ENCODE measurements at regions not wholly inside any gene's neighbourhood (a gene's known extent, or its start where the extent isn't known, plus 50 kb on each side); places are given as distances from the start of the nearest gene placed in this dataset.

DNA sequence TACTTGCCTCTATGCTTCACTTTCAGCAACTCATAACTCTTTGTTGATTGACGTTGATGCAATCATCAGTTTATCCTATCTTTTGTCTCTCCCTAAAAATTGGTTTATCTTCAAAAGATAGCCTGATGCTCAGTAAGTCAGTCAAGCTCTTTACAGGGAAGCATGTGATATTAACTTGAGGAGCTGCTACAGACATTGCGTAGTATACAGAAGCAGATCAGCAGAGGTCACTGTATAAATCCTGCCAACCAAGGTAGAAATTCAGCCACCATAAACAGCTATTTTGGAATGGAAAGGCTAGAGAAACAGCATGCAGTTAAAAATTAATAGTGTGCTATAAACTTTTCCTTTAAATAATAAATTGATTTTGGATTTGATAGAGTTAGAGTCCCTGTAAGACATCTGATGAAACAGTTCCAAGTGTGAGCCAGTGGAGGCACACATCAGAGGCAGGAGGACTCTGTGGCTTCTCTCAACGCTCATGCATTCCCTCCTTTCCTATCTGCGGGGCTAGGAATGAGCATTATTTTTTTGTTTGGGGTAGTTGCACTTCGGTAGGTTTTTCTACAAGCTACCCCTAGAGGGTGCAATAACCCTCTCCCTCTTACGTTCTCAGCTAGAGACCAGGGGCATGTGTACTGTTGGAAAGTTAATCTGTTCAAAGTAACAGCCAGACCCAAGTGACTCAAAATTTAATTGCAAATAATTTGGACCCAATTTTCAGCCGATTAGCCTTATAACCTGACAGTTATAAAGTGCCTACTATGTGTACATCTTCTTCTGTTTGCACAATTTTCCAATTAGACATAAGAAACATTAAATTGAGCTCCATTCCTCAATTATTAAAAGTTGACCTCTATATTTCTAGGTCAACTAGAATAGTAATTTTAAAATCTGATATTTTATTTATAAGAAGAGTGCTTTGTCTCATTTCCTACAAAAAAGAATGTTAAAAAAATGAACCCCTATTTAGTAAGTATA lies 647.7 kb upstream of the SOX9 start:
- peaks cover 3 to 6% of the 10 kb centered on the region in 2 experiments for H3K4me1 ChIP-seq (ENCODE audit: control insufficient read depth in 1 of 2, insufficient read depth in 2 of 2, low read length in 2 of 2)
- H2BK12ac ChIP-seq (ENCODE audit: low read length): no peak overlapping the region
- H3K9me3 ChIP-seq (ENCODE audit: insufficient read depth, low read depth, low read length): no peaks in the 10 kb centered on the region
- H3K9ac ChIP-seq (ENCODE audit: low read length): peak overlapping the region; percentile 65
- no peaks in the 10 kb centered on the region for H3K79me2 ChIP-seq (ENCODE audit: control insufficient read depth, insufficient read depth, low read length, poor library complexity)
- H4K8ac ChIP-seq (ENCODE audit: low read depth, low read length): no peak overlapping the region
- no peak overlapping the region for H3K23ac ChIP-seq (ENCODE audit: low read length)
- no peak overlapping the region for H2AFZ ChIP-seq (ENCODE audit: insufficient read depth, low read length, poor library complexity)
- no peak overlapping the region for H3K4ac ChIP-seq (ENCODE audit: low read depth, low read length)
- no peak overlapping the region for H4K12ac ChIP-seq (ENCODE audit: low read depth, low read length)
- no peak overlapping the region for H2AK5ac ChIP-seq (ENCODE audit: low read length)
- H3K4me3 ChIP-seq (ENCODE audit: low read depth, low read length): no peak overlapping the region
- H2BK120ac ChIP-seq (ENCODE audit: insufficient read depth, low read length, poor library complexity): no peak overlapping the region
- peak in 1 of 2 donors; percentile 50 for DNase-seq
- no peak overlapping the region for H3K18ac ChIP-seq (ENCODE audit: low read length)
- H3K79me1 ChIP-seq (ENCODE audit: low read length): peaks cover 12% of the 10 kb centered on the region
- H3K27ac ChIP-seq (ENCODE audit: low read depth, low read length): no peak overlapping the region
- no peak overlapping the region for H2BK5ac ChIP-seq (ENCODE audit: low read depth, low read length, poor library complexity)
- no peak overlapping the region for H3K14ac ChIP-seq (ENCODE audit: low read length)
- no CpG with 5 or more reads among the region's 7 CpGs for WGBS (ENCODE audit: extremely low coverage, insufficient coverage, insufficient read length)
- H3K36me3 ChIP-seq (ENCODE audit: control insufficient read depth in 1 of 2, insufficient read depth in 2 of 2, low read length in 2 of 2): no peaks in the 10 kb centered on the region
- no peak overlapping the region for H4K91ac ChIP-seq (ENCODE audit: low read depth, low read length)
- no peaks in the 10 kb centered on the region for H3K27me3 ChIP-seq (ENCODE audit: insufficient read depth, low read length)
- H3K4me2 ChIP-seq (ENCODE audit: low read length): no peak overlapping the region

DNA sequence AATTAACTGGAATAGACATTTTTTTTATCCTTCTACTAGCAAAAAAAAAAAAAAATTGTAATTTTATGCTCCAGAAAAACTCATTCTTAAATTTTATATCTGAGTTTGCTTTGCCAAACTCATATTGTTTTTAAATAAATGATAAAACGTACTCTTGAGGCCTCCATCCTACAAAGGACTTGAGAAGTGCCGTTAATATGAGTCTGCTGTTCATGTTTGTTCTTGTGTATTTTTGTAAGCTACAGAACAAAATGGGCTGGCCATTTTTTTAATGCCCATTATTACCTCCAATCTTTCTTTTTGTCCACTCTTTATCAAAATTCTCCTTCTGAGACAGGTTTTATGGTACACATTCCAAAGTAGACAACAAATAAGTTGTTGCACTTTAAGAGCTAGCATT lies 643.5 kb upstream of the SOX9 start:
- WGBS (ENCODE audit: extremely low coverage, insufficient coverage, insufficient read length): no CpG with 5 or more reads among the region's 2 CpGs

DNA sequence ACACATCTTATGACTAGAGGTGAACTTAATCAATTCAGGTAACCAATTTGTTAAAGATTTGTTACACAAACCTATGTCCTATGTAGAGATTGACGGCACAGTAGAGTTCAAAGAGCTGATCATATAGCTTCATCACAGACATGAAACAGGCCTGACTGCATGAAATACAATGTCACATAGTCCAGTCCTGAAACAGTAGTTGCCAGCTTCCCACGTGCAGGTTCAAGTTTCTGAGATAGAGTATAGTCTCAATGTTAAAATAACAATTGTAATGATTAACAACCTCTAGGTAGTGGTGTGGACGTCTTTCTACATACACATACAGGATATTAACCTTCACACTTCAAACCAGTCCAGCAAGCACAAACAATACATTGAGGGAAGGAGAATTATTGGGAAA lies 640.7 kb upstream of the SOX9 start:
- no peaks in the 10 kb centered on the region for H3K9me3 ChIP-seq (ENCODE audit: insufficient read depth, low read depth, low read length)
- no peak overlapping the region for H2AK5ac ChIP-seq (ENCODE audit: low read length)
- no peak overlapping the region for H3K9ac ChIP-seq (ENCODE audit: low read length)
- no peak overlapping the region for H3K18ac ChIP-seq (ENCODE audit: low read length)
- H3K36me3 ChIP-seq (ENCODE audit: control insufficient read depth in 1 of 2, insufficient read depth in 2 of 2, low read length in 2 of 2): no peaks in the 10 kb centered on the region
- H2AFZ ChIP-seq (ENCODE audit: insufficient read depth, low read length, poor library complexity): no peak overlapping the region
- DNase-seq: no peak
- no peak overlapping the region for H2BK5ac ChIP-seq (ENCODE audit: low read depth, low read length, poor library complexity)
- H4K12ac ChIP-seq (ENCODE audit: low read depth, low read length): no peak overlapping the region
- H3K4me2 ChIP-seq (ENCODE audit: low read length): no peak overlapping the region
- no CpG with 5 or more reads among the region's 3 CpGs for WGBS (ENCODE audit: extremely low coverage, insufficient coverage, insufficient read length)
- H3K4ac ChIP-seq (ENCODE audit: low read depth, low read length): no peak overlapping the region
- no peak overlapping the region for H2BK12ac ChIP-seq (ENCODE audit: low read length)
- no peak overlapping the region for H4K8ac ChIP-seq (ENCODE audit: low read depth, low read length)
- no peaks in the 10 kb centered on the region for H3K79me2 ChIP-seq (ENCODE audit: control insufficient read depth, insufficient read depth, low read length, poor library complexity)
- H3K4me1 ChIP-seq (ENCODE audit: control insufficient read depth in 1 of 2, insufficient read depth in 2 of 2, low read length in 2 of 2): peaks cover 0 to 4% of the 10 kb centered on the region in 2 experiments
- H3K79me1 ChIP-seq (ENCODE audit: low read length): peaks cover 3% of the 10 kb centered on the region
- H3K4me3 ChIP-seq (ENCODE audit: low read depth, low read length): no peak overlapping the region
- no peak overlapping the region for H4K91ac ChIP-seq (ENCODE audit: low read depth, low read length)
- no peak overlapping the region for H3K14ac ChIP-seq (ENCODE audit: low read length)
- H3K23ac ChIP-seq (ENCODE audit: low read length): no peak overlapping the region
- H2BK120ac ChIP-seq (ENCODE audit: insufficient read depth, low read length, poor library complexity): no peak overlapping the region
- H3K27me3 ChIP-seq (ENCODE audit: insufficient read depth, low read length): no peaks in the 10 kb centered on the region
- H3K27ac ChIP-seq (ENCODE audit: low read depth, low read length): no peak overlapping the region

More for the DNA sequence above, 643.5 kb upstream of the SOX9 start:
- no peak for DNase-seq
- H3K9me3 ChIP-seq (ENCODE audit: insufficient read depth, low read depth, low read length): no peaks in the 10 kb centered on the region
- H3K36me3 ChIP-seq (ENCODE audit: control insufficient read depth in 1 of 2, insufficient read depth in 2 of 2, low read length in 2 of 2): no peaks in the 10 kb centered on the region
- no peak overlapping the region for H3K27ac ChIP-seq (ENCODE audit: low read depth, low read length)
- no peak overlapping the region for H3K4me2 ChIP-seq (ENCODE audit: low read length)
- no peaks in the 10 kb centered on the region for H3K27me3 ChIP-seq (ENCODE audit: insufficient read depth, low read length)
- H3K14ac ChIP-seq (ENCODE audit: low read length): no peak overlapping the region
- no peak overlapping the region for H2BK5ac ChIP-seq (ENCODE audit: low read depth, low read length, poor library complexity)
- peaks cover 5% of the 10 kb centered on the region for H3K79me1 ChIP-seq (ENCODE audit: low read length)
- no peaks in the 10 kb centered on the region for H3K79me2 ChIP-seq (ENCODE audit: control insufficient read depth, insufficient read depth, low read length, poor library complexity)
- H3K23ac ChIP-seq (ENCODE audit: low read length): no peak overlapping the region
- H2BK12ac ChIP-seq (ENCODE audit: low read length): no peak overlapping the region
- no peak overlapping the region for H2AFZ ChIP-seq (ENCODE audit: insufficient read depth, low read length, poor library complexity)
- no peak overlapping the region for H3K18ac ChIP-seq (ENCODE audit: low read length)
- peaks cover 0 to 6% of the 10 kb centered on the region in 2 experiments for H3K4me1 ChIP-seq (ENCODE audit: control insufficient read depth in 1 of 2, insufficient read depth in 2 of 2, low read length in 2 of 2)
- H4K91ac ChIP-seq (ENCODE audit: low read depth, low read length): no peak overlapping the region
- H4K12ac ChIP-seq (ENCODE audit: low read depth, low read length): no peak overlapping the region
- H4K8ac ChIP-seq (ENCODE audit: low read depth, low read length): no peak overlapping the region
- H3K4ac ChIP-seq (ENCODE audit: low read depth, low read length): no peak overlapping the region
- no peak overlapping the region for H3K9ac ChIP-seq (ENCODE audit: low read length)
- peak overlapping the region; percentile 66 for H2BK120ac ChIP-seq (ENCODE audit: insufficient read depth, low read length, poor library complexity)
- no peak overlapping the region for H3K4me3 ChIP-seq (ENCODE audit: low read depth, low read length)
- H2AK5ac ChIP-seq (ENCODE audit: low read length): no peak overlapping the region

DNA sequence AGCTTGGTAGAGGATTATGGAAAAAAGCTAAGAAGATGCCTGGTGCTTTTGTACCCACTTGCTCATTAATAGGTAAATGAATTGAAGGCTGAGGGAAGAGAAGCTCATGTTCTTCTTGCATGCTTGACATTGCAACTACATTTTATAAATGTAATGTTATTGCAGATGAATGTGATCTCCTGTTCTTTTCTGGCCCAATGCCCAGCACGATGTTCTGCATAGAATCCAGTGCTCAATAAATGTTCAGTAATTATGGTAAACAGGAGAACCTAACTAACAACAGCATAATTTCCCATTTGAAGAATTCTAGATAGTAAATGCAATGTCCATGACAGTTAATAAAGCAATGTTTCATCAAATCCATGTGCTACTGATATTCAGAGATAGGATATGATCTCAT lies 638.2 kb upstream of the SOX9 start:
- H2BK120ac ChIP-seq (ENCODE audit: insufficient read depth, low read length, poor library complexity): no peak overlapping the region
- no peak overlapping the region for H2BK5ac ChIP-seq (ENCODE audit: low read depth, low read length, poor library complexity)
- H3K14ac ChIP-seq (ENCODE audit: low read length): no peak overlapping the region
- H3K79me1 ChIP-seq (ENCODE audit: low read length): peaks cover 2% of the 10 kb centered on the region
- H2AK5ac ChIP-seq (ENCODE audit: low read length): no peak overlapping the region
- no peak overlapping the region for H2AFZ ChIP-seq (ENCODE audit: insufficient read depth, low read length, poor library complexity)
- no peak overlapping the region for H3K4me2 ChIP-seq (ENCODE audit: low read length)
- no peak overlapping the region for H3K4ac ChIP-seq (ENCODE audit: low read depth, low read length)
- H2BK12ac ChIP-seq (ENCODE audit: low read length): no peak overlapping the region
- H3K27ac ChIP-seq (ENCODE audit: low read depth, low read length): no peak overlapping the region
- H3K4me3 ChIP-seq (ENCODE audit: low read depth, low read length): no peak overlapping the region
- H3K18ac ChIP-seq (ENCODE audit: low read length): no peak overlapping the region
- H4K91ac ChIP-seq (ENCODE audit: low read depth, low read length): no peak overlapping the region
- no peak overlapping the region for H4K12ac ChIP-seq (ENCODE audit: low read depth, low read length)
- WGBS (ENCODE audit: extremely low coverage, insufficient coverage, insufficient read length): no CpG with 5 or more reads among the region's 1 CpG
- no peak overlapping the region for H3K9ac ChIP-seq (ENCODE audit: low read length)
- no peak overlapping the region for H4K8ac ChIP-seq (ENCODE audit: low read depth, low read length)
- no peak overlapping the region for H3K23ac ChIP-seq (ENCODE audit: low read length)
- no peaks in the 10 kb centered on the region for H3K79me2 ChIP-seq (ENCODE audit: control insufficient read depth, insufficient read depth, low read length, poor library complexity)
- peaks cover 0 to 4% of the 10 kb centered on the region in 2 experiments for H3K4me1 ChIP-seq (ENCODE audit: control insufficient read depth in 1 of 2, insufficient read depth in 2 of 2, low read length in 2 of 2)
- H3K27me3 ChIP-seq (ENCODE audit: insufficient read depth, low read length): no peaks in the 10 kb centered on the region
- H3K36me3 ChIP-seq (ENCODE audit: control insufficient read depth in 1 of 2, insufficient read depth in 2 of 2, low read length in 2 of 2): no peaks in the 10 kb centered on the region
- no peak for DNase-seq
- no peaks in the 10 kb centered on the region for H3K9me3 ChIP-seq (ENCODE audit: insufficient read depth, low read depth, low read length)
